Loucy (cell line): ENCODE measurements at regions not wholly inside any gene's neighbourhood (a gene's known extent, or its start where the extent isn't known, plus 50 kb on each side); places are given as distances from the start of the nearest gene placed in this dataset.

Source experiments
- CTCF ChIP-seq: fragments of 200-600 bp; sonication (generic); conservative IDR thresholded peaks from 2 replicates; pipeline ENCODE4 v1.5.1; 2014; ENCODE audit warnings: mild to moderate bottlenecking, antibody characterized with exemption, low read length
- EZH2phosphoT487 ChIP-seq: fragments of 200-600 bp; IDR thresholded peaks from 2 replicates; pipeline ENCODE4 v1.6.1; 2018; ENCODE audit warnings: antibody characterized with exemption, mild to moderate bottlenecking, moderate library complexity, borderline replicate concordance

GRCh38 chr16:8087597-8088289, 502.6 kb downstream of the TMEM114 start:
- TF ChIP-seq CTCF = no peak
- TF ChIP-seq EZH2phosphoT487 = no peak
